Kidney (tissue), 13 donors: ENCODE measurements at regions not wholly inside any gene's neighbourhood (a gene's known extent, or its start where the extent isn't known, plus 50 kb on each side); places are given as distances from the start of the nearest gene placed in this dataset.

Experiments
- DNase-seq, 5 donors: peaks; one replicate each; pipeline ENCODE4 v3.0.0-alpha.2; 2013 to 2020
- FAIRE-seq: peaks from 2 replicates; lab custom pipeline; 2012; peaks lifted over from hg19 to GRCh38; lab: Jason Lieb, UNC
- H3K27ac ChIP-seq, 2 donors: one replicate each; pipeline ENCODE4 v1.7.0; 2013; ENCODE audit warnings: low read depth in 2 of 2, low read length in 2 of 2, inconsistent platforms in 1 of 2
- H3K27me3 ChIP-seq: one replicate; pipeline ENCODE4 v1.7.1; 2013; ENCODE audit warnings: low read length, inconsistent platforms; ENCODE audit not compliant: control insufficient read depth, insufficient read depth
- H3K36me3 ChIP-seq, 3 donors: one replicate each; pipeline versions ENCODE4 v1.7.0 to v1.7.1; 2013; ENCODE audit warnings: low read length in 3 of 3, control low read depth in 1 of 3, inconsistent platforms in 1 of 3; ENCODE audit not compliant: insufficient read depth in 3 of 3, control insufficient read depth in 2 of 3
- H3K4me1 ChIP-seq, 3 donors: one replicate each; pipeline versions ENCODE4 v1.7.0 to v1.7.1; 2013; ENCODE audit warnings: low read length in 3 of 3, inconsistent platforms in 1 of 3, low read depth in 1 of 3; ENCODE audit not compliant: control insufficient read depth in 2 of 3, insufficient read depth in 2 of 3
- H3K4me3 ChIP-seq, 3 donors: one replicate each; pipeline versions ENCODE4 v1.7.0 to v1.8.1; 2013; ENCODE audit warnings: low read length in 3 of 3, control low read depth in 1 of 3, inconsistent platforms in 1 of 3
- H3K9ac ChIP-seq, 3 donors: one replicate each; pipeline versions ENCODE4 v1.7.0 to v1.7.1; 2013; ENCODE audit warnings: low read length in 3 of 3, control low read depth in 1 of 3, inconsistent platforms in 1 of 3
- H3K9me3 ChIP-seq, 3 donors: one replicate each; pipeline versions ENCODE4 v1.7.0 to v1.7.1; 2013; ENCODE audit warnings: low read length in 3 of 3, control low read depth in 1 of 3, inconsistent platforms in 1 of 3; ENCODE audit not compliant: control insufficient read depth in 2 of 3, insufficient read depth in 1 of 3
- intact Hi-C: fragments of 100-400 bp; cut with DNase I; formaldehyde crosslinking; loops from one replicate; pipeline ENCODE4 v1.11.1; 2022
- TF ChIP-seq, protein P1 (sequence below): IDR thresholded peaks from 3 replicates; pipeline ENCODE4 v1.5.1; 2012; ENCODE audit warnings: mild to moderate bottlenecking, moderate library complexity, borderline replicate concordance; ENCODE audit not compliant: insufficient read depth; ENCODE audit errors: extremely low read depth
- donor health status: control.
- donor health status: control.
- donor health status: control.
- donor health status: control.
- donor health status: control.
- donor health status: DM: yes; HTN: yes; CAD: no.
- donor health status: Normal renal cell carcinoma (clear cell type).

DNA sequence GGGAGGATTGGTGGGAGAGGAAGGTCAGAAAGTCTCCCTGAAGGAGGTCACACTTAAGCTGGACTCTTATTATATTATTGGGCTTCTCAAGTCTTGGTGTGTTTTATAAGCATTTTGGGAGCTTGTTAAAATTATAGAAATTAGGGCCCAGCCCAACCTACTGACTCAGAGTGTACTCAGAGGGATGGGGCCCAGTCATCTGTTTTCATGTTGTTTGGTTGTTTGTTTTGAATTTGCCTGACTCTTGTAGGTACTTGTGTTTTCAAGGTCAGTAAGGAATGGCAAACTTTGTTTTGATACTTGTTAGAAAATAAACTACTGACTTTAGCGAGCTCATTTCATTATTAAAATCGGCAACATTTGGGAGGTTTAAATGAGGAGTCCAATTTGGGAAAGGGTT is 152.0 kb downstream of the INSIG2 start:
- no peaks in the 10 kb centered on the region for H3K4me1 ChIP-seq
- no peaks in the 10 kb centered on the region for H3K36me3 ChIP-seq
- no peak overlapping the region for H3K4me3 ChIP-seq
- intact Hi-C loops = no loop called here
- no peaks in the 10 kb centered on the region for H3K27me3 ChIP-seq
- H3K9me3 ChIP-seq = no peaks in the 10 kb centered on the region
- DNase-seq (no peak), FAIRE-seq (no peak)
- no peak overlapping the region for H3K27ac ChIP-seq
- TF ChIP-seq, protein P1, sequence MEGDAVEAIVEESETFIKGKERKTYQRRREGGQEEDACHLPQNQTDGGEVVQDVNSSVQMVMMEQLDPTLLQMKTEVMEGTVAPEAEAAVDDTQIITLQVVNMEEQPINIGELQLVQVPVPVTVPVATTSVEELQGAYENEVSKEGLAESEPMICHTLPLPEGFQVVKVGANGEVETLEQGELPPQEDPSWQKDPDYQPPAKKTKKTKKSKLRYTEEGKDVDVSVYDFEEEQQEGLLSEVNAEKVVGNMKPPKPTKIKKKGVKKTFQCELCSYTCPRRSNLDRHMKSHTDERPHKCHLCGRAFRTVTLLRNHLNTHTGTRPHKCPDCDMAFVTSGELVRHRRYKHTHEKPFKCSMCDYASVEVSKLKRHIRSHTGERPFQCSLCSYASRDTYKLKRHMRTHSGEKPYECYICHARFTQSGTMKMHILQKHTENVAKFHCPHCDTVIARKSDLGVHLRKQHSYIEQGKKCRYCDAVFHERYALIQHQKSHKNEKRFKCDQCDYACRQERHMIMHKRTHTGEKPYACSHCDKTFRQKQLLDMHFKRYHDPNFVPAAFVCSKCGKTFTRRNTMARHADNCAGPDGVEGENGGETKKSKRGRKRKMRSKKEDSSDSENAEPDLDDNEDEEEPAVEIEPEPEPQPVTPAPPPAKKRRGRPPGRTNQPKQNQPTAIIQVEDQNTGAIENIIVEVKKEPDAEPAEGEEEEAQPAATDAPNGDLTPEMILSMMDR = no peak
- no peak overlapping the region for H3K9ac ChIP-seq

DNA sequence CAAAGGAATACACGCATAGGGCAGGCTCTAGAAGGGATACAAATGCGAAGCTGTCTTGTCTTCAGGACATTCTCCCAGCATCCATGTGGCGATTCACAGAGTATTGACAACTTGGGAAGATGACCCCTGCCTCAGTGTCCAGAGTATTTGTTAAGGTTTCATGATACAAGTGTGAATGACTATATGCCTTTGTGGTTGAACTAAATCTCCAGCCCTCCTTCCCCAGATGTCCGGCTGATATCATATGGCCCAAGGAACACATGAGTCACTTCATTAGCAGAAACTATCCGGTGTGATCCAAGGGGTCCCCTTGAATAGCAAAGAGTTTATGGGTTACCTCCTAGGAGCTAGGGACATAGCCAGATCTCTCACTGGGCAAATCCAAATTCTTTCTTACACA is 151.0 kb downstream of the INSIG2 start:
- H3K27ac ChIP-seq = no peak overlapping the region
- no peak overlapping the region for H3K9ac ChIP-seq
- H3K4me1 ChIP-seq = no peaks in the 10 kb centered on the region
- intact Hi-C loops = no loop called here
- no peaks in the 10 kb centered on the region for H3K27me3 ChIP-seq
- H3K9me3 ChIP-seq = no peaks in the 10 kb centered on the region
- TF ChIP-seq, protein P1 = no peak
- DNase-seq (no peak), FAIRE-seq (no peak)
- H3K36me3 ChIP-seq = no peaks in the 10 kb centered on the region
- H3K4me3 ChIP-seq = no peak overlapping the region

DNA sequence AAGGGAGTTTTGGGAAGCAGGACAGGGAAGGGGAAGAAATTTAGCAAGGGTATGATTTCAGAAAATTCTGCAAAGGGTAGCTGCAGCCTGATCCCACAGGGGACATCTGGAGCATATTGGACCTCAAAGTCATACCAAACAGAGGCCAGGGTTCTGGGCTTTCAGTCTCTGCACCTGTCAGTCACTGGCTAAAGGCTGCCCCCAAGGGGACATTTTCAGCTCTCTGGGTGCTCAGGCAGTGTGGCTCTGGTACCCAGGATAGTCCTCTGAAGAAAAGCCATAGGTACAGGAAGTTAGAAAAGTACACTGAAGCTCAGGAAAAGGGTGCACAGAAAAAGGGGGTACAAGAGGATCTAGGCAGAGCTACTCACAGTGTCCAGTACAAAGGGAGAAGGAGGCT is 149.2 kb downstream of the INSIG2 start:
- Histone ChIP-seq H3K27me3 (no peaks in the 10 kb centered on the region), H3K27ac (no peak overlapping the region), H3K36me3 (no peaks in the 10 kb centered on the region), H3K4me1 (no peaks in the 10 kb centered on the region), H3K4me3 (no peak overlapping the region), H3K9me3 (no peaks in the 10 kb centered on the region), H3K9ac (no peak overlapping the region)
- DNase-seq (no peak), FAIRE-seq (no peak)
- TF ChIP-seq, protein P1 = no peak
- intact Hi-C loops = no loop called here

DNA sequence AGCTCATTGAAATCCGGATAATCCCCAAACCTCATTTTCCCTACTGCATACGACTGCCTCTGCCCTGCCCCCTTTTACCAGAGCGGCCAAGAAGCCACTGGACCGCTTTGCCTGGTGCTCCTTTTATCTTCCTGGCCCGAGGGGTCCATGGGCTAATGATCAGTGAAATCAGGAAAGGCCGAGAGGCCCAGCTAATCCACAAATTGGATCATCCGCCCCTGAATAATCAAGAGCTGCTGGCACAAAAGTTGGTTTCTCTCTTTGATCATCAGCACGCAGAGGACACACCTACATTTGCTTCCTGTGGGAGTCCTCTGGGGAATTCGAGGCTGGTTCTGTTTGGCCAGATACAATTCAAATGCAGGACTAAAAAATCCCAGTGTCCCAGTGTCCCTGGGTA is 144.5 kb downstream of the INSIG2 start:
- no peak for FAIRE-seq
- TF ChIP-seq, protein P1 = no peak

More for the DNA sequence above, 144.5 kb downstream of the INSIG2 start:
- Histone ChIP-seq H3K4me1 (no peaks in the 10 kb centered on the region), H3K4me3 (no peak overlapping the region), H3K27ac (no peak overlapping the region), H3K27me3 (no peaks in the 10 kb centered on the region), H3K9ac (no peak overlapping the region), H3K9me3 (no peaks in the 10 kb centered on the region), H3K36me3 (no peaks in the 10 kb centered on the region)
- intact Hi-C loops = no loop called here
- no peak for DNase-seq
